Omental fat pad (tissue), 3 donors: ENCODE measurements at regions not wholly inside any gene's neighbourhood (a gene's known extent, or its start where the extent isn't known, plus 50 kb on each side); places are given as distances from the start of the nearest gene placed in this dataset.

ENCODE experiments used
- ATAC-seq: fragments of 150-250 bp; one replicate; pipeline ENCODE4 v1.9.1; 2016; ENCODE audit warnings: mild to moderate bottlenecking, moderate library complexity; ENCODE audit not compliant: low FRiP score
- DNase-seq: peaks from one replicate; pipeline ENCODE4 v3.0.0-alpha.2; 2019; ENCODE audit warnings: low spot score
- TF ChIP-seq, protein P1 (sequence below), 3 donors: fragments of 450-650 bp; IDR thresholded peaks; one replicate each; pipeline ENCODE4 v1.5.1; 2016 to 2017; ENCODE audit warnings: antibody characterized with exemption in 3 of 3, mild to moderate bottlenecking in 3 of 3, moderate library complexity in 2 of 3

DNA sequence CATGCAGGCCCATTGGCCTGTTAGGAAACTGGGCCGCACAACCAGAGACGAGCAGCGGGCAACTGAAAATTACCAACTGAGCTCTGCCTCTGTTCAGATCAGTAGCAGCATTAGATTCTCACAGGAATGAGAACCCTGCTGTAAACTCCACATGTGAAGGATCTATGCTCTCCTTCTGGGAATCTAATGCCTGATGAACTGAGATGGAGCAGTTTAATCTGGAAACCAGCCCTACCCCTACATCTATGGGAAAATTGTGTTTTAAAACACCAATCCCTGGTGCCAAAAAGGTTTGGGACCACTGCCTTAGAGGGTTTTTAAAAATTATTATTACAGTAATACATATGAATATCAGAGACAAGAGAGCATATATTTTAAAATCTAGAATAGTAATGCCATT, 1144.5 kb downstream of the FSCB start:
- DNase-seq (no peak), ATAC-seq (no peak)
- TF ChIP-seq, protein P1, sequence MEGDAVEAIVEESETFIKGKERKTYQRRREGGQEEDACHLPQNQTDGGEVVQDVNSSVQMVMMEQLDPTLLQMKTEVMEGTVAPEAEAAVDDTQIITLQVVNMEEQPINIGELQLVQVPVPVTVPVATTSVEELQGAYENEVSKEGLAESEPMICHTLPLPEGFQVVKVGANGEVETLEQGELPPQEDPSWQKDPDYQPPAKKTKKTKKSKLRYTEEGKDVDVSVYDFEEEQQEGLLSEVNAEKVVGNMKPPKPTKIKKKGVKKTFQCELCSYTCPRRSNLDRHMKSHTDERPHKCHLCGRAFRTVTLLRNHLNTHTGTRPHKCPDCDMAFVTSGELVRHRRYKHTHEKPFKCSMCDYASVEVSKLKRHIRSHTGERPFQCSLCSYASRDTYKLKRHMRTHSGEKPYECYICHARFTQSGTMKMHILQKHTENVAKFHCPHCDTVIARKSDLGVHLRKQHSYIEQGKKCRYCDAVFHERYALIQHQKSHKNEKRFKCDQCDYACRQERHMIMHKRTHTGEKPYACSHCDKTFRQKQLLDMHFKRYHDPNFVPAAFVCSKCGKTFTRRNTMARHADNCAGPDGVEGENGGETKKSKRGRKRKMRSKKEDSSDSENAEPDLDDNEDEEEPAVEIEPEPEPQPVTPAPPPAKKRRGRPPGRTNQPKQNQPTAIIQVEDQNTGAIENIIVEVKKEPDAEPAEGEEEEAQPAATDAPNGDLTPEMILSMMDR (IDR thresholded peaks at IDR 0.05), result no peak

DNA sequence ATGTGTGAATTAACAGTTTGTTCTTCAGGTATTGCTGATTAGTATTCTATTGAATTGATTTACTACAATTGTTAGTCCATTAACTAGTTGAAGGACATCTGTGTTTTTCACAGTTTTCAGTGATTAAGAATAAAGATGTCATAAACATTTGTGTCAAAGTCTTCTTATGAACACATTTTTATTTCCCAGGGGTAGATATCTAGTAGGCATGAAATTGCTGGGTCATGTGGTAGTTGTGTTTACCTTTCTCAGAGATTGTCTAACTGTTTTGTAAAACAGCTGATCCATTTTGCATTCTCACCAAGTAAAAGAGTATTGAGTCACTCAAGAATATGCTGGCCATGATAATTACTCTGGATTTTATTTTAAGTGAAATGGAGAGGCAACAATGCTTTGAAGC, 1145.3 kb downstream of the FSCB start:
- TF ChIP-seq, protein P1 (IDR thresholded peaks at IDR 0.05), result no peak
- no peak for ATAC-seq
- DNase-seq, result no peak

DNA sequence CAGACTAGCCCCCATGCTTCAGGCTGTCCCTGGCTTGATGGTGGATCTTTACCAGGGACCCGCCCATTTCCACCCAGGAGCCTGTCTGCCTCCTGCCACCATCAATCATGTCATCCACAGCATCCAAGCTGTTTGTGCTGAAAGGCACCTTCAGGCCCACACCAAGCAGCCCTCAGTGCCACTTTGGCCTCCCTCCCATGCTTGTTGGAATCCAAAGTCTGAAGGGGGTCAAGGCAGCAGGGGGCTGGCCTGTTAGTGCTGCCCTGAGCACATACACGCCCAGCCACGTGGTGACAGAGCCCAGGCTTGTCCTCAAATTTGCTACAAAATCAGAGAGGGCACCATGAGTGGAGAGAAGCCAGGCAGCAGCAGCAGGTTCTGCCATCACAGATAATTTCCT, 1146.8 kb downstream of the FSCB start:
- ATAC-seq (no peak), DNase-seq (no peak)

DNA sequence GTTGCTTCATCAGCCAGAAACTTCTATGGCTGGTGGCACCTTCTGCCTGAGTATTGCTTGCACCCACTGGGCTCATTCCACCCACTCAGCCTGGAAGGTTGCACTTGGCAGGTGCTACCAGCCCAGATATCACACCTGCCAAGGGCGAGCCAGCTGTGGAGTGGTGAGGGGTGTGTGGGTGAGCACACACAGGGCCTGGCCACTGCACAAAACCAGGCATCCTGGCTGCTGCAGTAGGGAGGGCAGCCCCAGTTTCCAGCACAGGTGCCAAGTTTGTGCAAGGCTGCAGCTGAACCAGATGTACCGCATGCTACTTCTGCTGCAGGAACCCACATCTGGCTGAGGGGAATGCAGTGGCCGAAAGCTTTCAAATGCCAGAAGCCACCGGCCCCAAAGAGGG, 1147.8 kb downstream of the FSCB start:
- TF ChIP-seq, protein P1 (IDR thresholded peaks at IDR 0.05), result no peak
- ATAC-seq, result no peak

More for the DNA sequence above, 1146.8 kb downstream of the FSCB start:
- TF ChIP-seq, protein P1 (IDR thresholded peaks at IDR 0.05), result no peak

DNA sequence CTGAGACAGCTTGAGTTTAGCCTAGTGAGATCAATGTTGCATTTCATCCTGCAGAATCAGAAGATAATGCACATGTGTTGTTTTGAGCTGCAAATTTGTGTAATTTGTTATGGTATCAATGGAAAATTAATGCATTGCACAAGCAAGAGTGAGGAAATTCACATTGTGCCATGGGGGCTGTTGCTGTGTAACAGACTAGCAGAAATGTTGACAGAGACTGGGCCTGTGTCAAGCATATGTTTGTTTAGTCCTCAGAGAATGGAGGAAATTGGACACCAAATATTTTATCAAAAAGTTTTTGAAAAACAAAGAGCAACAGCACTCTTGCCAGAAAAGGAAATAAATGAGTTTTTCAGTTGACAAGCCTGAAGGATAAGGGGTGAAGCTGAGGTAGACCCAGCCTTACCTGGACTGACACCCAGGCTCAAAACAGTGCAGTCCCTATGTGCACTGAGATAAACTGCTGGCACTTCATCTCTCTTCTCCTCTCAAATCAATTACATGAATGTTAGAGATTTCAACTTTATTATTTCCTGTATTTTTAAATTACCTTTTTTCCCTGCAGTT, 1150.0 kb downstream of the FSCB start:
- no peak for DNase-seq

More for the DNA sequence above, 1147.8 kb downstream of the FSCB start:
- no peak for DNase-seq

GRCh38 chr14:43356382-43356781, 1150.7 kb downstream of the FSCB start:
- ATAC-seq, result no peak
- TF ChIP-seq, protein P1 (IDR thresholded peaks at IDR 0.05), result no peak

More for the DNA sequence above, 1150.0 kb downstream of the FSCB start:
- TF ChIP-seq, protein P1 (IDR thresholded peaks at IDR 0.05), result no peak
- ATAC-seq, result no peak

DNA sequence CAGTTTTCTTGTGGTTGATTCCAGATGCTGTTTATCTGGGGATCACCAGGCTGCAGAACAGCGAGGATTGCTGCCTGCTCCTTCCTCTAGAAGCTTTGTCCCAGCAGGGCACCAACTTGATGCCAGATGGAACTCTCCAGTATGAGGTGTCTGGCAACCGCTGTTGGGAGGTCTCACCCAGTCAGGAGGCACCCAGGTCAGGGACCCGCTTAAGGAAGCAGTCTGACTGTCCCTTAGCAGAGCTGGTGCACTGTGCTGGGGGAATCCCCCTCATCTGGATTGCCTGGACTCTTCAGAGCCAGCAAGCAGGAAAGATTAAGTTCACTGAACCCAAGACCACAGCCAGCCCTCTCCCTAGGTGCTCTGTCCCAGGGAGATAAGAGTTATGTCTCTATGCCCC, 1165.2 kb downstream of the FSCB start:
- ATAC-seq, result no peak
- DNase-seq, result no peak
- TF ChIP-seq, protein P1 (IDR thresholded peaks at IDR 0.05), result no peak

More at GRCh38 chr14:43356382-43356781, 1150.7 kb downstream of the FSCB start:
- no peak for DNase-seq
